ENCODE measurements at regions not wholly inside any gene's neighbourhood (a gene's known extent, or its start where the extent isn't known, plus 50 kb on each side); places are given as distances from the start of the nearest gene placed in this dataset.
"Not testable (repeated sequence)": the region's sequence is repeated elsewhere in the genome, so short reads cannot be mapped to it uniquely, and the experiment has no call there.

GRCh38 chr12:82596483-82596882, 90.2 kb upstream of the TMTC2 start:
- TF ChIP-seq, protein P1, sequence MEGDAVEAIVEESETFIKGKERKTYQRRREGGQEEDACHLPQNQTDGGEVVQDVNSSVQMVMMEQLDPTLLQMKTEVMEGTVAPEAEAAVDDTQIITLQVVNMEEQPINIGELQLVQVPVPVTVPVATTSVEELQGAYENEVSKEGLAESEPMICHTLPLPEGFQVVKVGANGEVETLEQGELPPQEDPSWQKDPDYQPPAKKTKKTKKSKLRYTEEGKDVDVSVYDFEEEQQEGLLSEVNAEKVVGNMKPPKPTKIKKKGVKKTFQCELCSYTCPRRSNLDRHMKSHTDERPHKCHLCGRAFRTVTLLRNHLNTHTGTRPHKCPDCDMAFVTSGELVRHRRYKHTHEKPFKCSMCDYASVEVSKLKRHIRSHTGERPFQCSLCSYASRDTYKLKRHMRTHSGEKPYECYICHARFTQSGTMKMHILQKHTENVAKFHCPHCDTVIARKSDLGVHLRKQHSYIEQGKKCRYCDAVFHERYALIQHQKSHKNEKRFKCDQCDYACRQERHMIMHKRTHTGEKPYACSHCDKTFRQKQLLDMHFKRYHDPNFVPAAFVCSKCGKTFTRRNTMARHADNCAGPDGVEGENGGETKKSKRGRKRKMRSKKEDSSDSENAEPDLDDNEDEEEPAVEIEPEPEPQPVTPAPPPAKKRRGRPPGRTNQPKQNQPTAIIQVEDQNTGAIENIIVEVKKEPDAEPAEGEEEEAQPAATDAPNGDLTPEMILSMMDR (IDR thresholded peaks at IDR 0.05): no peak
- no peak for TF ChIP-seq EZH2 (IDR thresholded peaks at IDR 0.05)
- TF ChIP-seq EZH2phosphoT487 (IDR thresholded peaks at IDR 0.05): no peak
- no peak overlapping the region for H3K27ac ChIP-seq

GRCh38 chr12:82600379-82600778, 86.3 kb upstream of the TMTC2 start:
- Mint-ChIP-seq H3K27me3 (ENCODE audit: insufficient read depth, low read depth) (no peaks in the 10 kb centered on the region), H3K4me3 (no peak overlapping the region), H3K9me3 (no peaks in the 10 kb centered on the region), H3K27ac (no peak overlapping the region), H3K4me1 (no peaks in the 10 kb centered on the region), H3K36me3 (no peaks in the 10 kb centered on the region)
- Histone ChIP-seq H3K4me2 (no peak overlapping the region), H3K27ac (no peak overlapping the region), H3K4me1 (no peaks in the 10 kb centered on the region), H4K20me1 (ENCODE audit: low read depth) (no peaks in the 10 kb centered on the region), H3K9me3 (ENCODE audit: low read depth) (no peaks in the 10 kb centered on the region), H3K36me3 (no peaks in the 10 kb centered on the region), H3K27me3 (no peaks in the 10 kb centered on the region), H2AFZ (replicated peaks) (no peak overlapping the region), H3F3A (ENCODE audit: low read depth) (no peaks in the 10 kb centered on the region), H3K79me2 (ENCODE audit: low read depth) (no peaks in the 10 kb centered on the region), H3K4me3 (no peak overlapping the region), H3K9ac (no peak overlapping the region)
- TF ChIP-seq EZH2phosphoT487 (IDR thresholded peaks at IDR 0.05) (no peak), EZH2 (IDR thresholded peaks at IDR 0.05) (no peak)
- TF ChIP-seq, protein P1 (IDR thresholded peaks at IDR 0.05): no peak
- DNase-seq (ENCODE audit: low spot score): no peak

More at GRCh38 chr12:82596483-82596882, 90.2 kb upstream of the TMTC2 start:
- peaks cover 3% of the 10 kb centered on the region for H3K9me3 Mint-ChIP-seq
- no peaks in the 10 kb centered on the region for H3K4me1 ChIP-seq
- H2AFZ ChIP-seq (replicated peaks): no peak overlapping the region
- no peak overlapping the region for H3K27ac Mint-ChIP-seq
- no peaks in the 10 kb centered on the region for H3K79me2 ChIP-seq (ENCODE audit: low read depth)
- H3K4me3 Mint-ChIP-seq: no peak overlapping the region
- no peaks in the 10 kb centered on the region for H3K27me3 Mint-ChIP-seq (ENCODE audit: insufficient read depth, low read depth)
- H3K9ac ChIP-seq: no peak overlapping the region
- no peak for DNase-seq (ENCODE audit: low spot score)
- H3K27me3 ChIP-seq: no peaks in the 10 kb centered on the region
- H4K20me1 ChIP-seq (ENCODE audit: low read depth): no peaks in the 10 kb centered on the region
- H3F3A ChIP-seq (ENCODE audit: low read depth): no peaks in the 10 kb centered on the region
- no peaks in the 10 kb centered on the region for H3K36me3 Mint-ChIP-seq
- H3K4me1 Mint-ChIP-seq: peaks cover 5% of the 10 kb centered on the region
- no peaks in the 10 kb centered on the region for H3K9me3 ChIP-seq (ENCODE audit: low read depth)
- no peak overlapping the region for H3K4me3 ChIP-seq
- H3K36me3 ChIP-seq: no peaks in the 10 kb centered on the region
- no peak overlapping the region for H3K4me2 ChIP-seq

GRCh38 chr12:82603647-82604046, 83.1 kb upstream of the TMTC2 start:
- not testable (repeated sequence) for H3K9ac ChIP-seq; H3K27me3 Mint-ChIP-seq (ENCODE audit: insufficient read depth, low read depth)

DNA sequence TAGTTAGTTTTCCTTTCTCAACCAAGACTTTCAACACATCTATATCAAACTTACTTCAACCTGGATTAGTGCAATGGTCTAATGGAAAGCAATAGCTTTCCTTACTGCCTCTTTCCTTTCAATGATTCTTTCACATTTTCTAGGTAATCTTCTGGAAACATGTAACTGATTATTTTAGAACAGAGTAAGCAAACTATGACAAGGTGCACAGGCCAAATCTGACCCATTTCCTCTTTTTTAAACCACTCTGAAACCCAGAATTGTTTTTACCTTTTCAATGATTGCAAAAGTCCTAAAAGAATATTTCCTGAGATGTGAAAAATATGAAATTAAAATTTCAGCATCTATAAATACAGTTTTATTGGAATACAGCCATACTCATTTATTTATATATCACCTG, 81.6 kb upstream of the TMTC2 start:
- H3K4me1 ChIP-seq: no peaks in the 10 kb centered on the region
- H3K27me3 ChIP-seq: no peaks in the 10 kb centered on the region
- no peaks in the 10 kb centered on the region for H3K79me2 ChIP-seq (ENCODE audit: low read depth)
- H3F3A ChIP-seq (ENCODE audit: low read depth): no peaks in the 10 kb centered on the region
- Mint-ChIP-seq H3K4me1 (no peaks in the 10 kb centered on the region), H3K9me3 (no peaks in the 10 kb centered on the region), H3K36me3 (no peaks in the 10 kb centered on the region), H3K27me3 (ENCODE audit: insufficient read depth, low read depth) (no peaks in the 10 kb centered on the region), H3K27ac (no peak overlapping the region), H3K4me3 (no peak overlapping the region)
- H3K36me3 ChIP-seq: no peaks in the 10 kb centered on the region
- no peak overlapping the region for H3K4me2 ChIP-seq
- H3K9me3 ChIP-seq (ENCODE audit: low read depth): no peaks in the 10 kb centered on the region
- H2AFZ ChIP-seq (replicated peaks): no peak overlapping the region
- H4K20me1 ChIP-seq (ENCODE audit: low read depth): no peaks in the 10 kb centered on the region
- no peak overlapping the region for H3K4me3 ChIP-seq
- no peak for DNase-seq (ENCODE audit: low spot score)
- TF ChIP-seq EZH2 (IDR thresholded peaks at IDR 0.05) (no peak), EZH2phosphoT487 (IDR thresholded peaks at IDR 0.05) (no peak)
- TF ChIP-seq, protein P1 (IDR thresholded peaks at IDR 0.05): no peak
- no peak overlapping the region for H3K9ac ChIP-seq
- H3K27ac ChIP-seq: no peak overlapping the region

More at GRCh38 chr12:82603647-82604046, 83.1 kb upstream of the TMTC2 start:
- H3K9me3 Mint-ChIP-seq; DNase-seq (ENCODE audit: low spot score); H3F3A ChIP-seq (ENCODE audit: low read depth); H3K36me3 Mint-ChIP-seq; H3K27me3 ChIP-seq; H3K4me3 ChIP-seq; H3K4me1 ChIP-seq; H3K36me3 ChIP-seq; H4K20me1 ChIP-seq (ENCODE audit: low read depth); H3K9me3 ChIP-seq (ENCODE audit: low read depth); H3K79me2 ChIP-seq (ENCODE audit: low read depth); H2AFZ ChIP-seq (replicated peaks); H3K4me3 Mint-ChIP-seq; H3K4me1 Mint-ChIP-seq; H3K27ac Mint-ChIP-seq; H3K4me2 ChIP-seq; H3K27ac ChIP-seq: not testable (repeated sequence)
